OCI-LY7 (cell line): ENCODE measurements at regions not wholly inside any gene's neighbourhood (a gene's known extent, or its start where the extent isn't known, plus 50 kb on each side); places are given as distances from the start of the nearest gene placed in this dataset.

Experiments used
- BruUV-seq: library from RNA; stranded (reverse); fragments of 400-500 nt; replicated peaks from 2 replicates; lab custom pipeline; 2021; lab: Mats Ljungman, UMichigan
- CTCF ChIA-PET: fragments of 300-600 bp; sonication (Branson Sonifier 250); formaldehyde crosslinking; loops from one replicate; lab custom pipeline; 2022; ENCODE audit warnings: antibody characterized with exemption; ENCODE audit not compliant: unreplicated experiment; lab: Charles Lee
- POLR2A ChIA-PET: fragments of 300-600 bp; sonication (Branson Sonifier 250); formaldehyde crosslinking; loops from one replicate; lab custom pipeline; 2022; ENCODE audit warnings: antibody characterized with exemption; lab: Charles Lee
- DNase-seq: peaks from one replicate; pipeline ENCODE4 v3.0.0-alpha.2; 2015; ENCODE audit warnings: low spot score
- H2AFZ ChIP-seq: fragments of 200-600 bp; sonication (generic), shearing (Covaris generic); 2 replicates; pipeline ENCODE4 v1.6.1; 2014; ENCODE audit warnings: mild to moderate bottlenecking, antibody characterized with exemption, low read length, moderate library complexity
- H3K27ac ChIP-seq: fragments of 200-600 bp; sonication (generic); 2 replicates; pipeline ENCODE4 v1.5.1; 2014; ENCODE audit warnings: mixed run types, low read depth, mild to moderate bottlenecking, moderate library complexity, low read length, inconsistent platforms; ENCODE audit not compliant: poor library complexity, severe bottlenecking
- H3K36me3 ChIP-seq: fragments of 200-600 bp; sonication (generic); 2 replicates; pipeline ENCODE4 v1.6.1; 2014; ENCODE audit warnings: mild to moderate bottlenecking, antibody characterized with exemption, low read length, moderate library complexity, mixed read lengths; ENCODE audit not compliant: insufficient read depth
- H3K4me1 ChIP-seq: fragments of 200-600 bp; sonication (generic); 2 replicates; pipeline ENCODE4 v1.5.1; 2014; ENCODE audit warnings: mild to moderate bottlenecking, low read length; ENCODE audit not compliant: insufficient read depth, poor library complexity, severe bottlenecking
- H3K4me2 ChIP-seq: fragments of 200-600 bp; sonication (generic); 2 replicates; pipeline ENCODE4 v1.6.1; 2014; ENCODE audit warnings: mild to moderate bottlenecking, low read length
- H3K4me3 ChIP-seq: fragments of 200-600 bp; sonication (generic); 2 replicates; pipeline ENCODE4 v1.5.1; 2014; ENCODE audit warnings: mild to moderate bottlenecking, low read depth, low read length; ENCODE audit not compliant: poor library complexity, severe bottlenecking
- H3K79me2 ChIP-seq: fragments of 200-600 bp; sonication (generic); 2 replicates; pipeline ENCODE4 v1.6.1; 2016; ENCODE audit warnings: low read depth, mild to moderate bottlenecking, low read length, moderate library complexity, mixed read lengths; ENCODE audit not compliant: insufficient read depth
- H3K9me2 ChIP-seq: fragments of 200-600 bp; sonication (generic); 2 replicates; pipeline ENCODE4 v1.6.1; 2016; ENCODE audit warnings: mild to moderate bottlenecking, low read length, mixed read lengths; ENCODE audit not compliant: insufficient read depth
- H3K9me3 ChIP-seq: fragments of 200-600 bp; sonication (generic); 2 replicates; pipeline ENCODE4 v1.6.1; 2014; ENCODE audit warnings: mild to moderate bottlenecking, mixed run types, low read length, mixed read lengths
- H4K20me1 ChIP-seq: fragments of 200-600 bp; sonication (generic); 2 replicates; pipeline ENCODE4 v1.6.1; 2014; ENCODE audit warnings: mild to moderate bottlenecking, antibody characterized with exemption, low read length, moderate library complexity, mixed read lengths; ENCODE audit not compliant: insufficient read depth
- CTCF ChIP-seq: fragments of 200-600 bp; sonication (generic); conservative IDR thresholded peaks from 2 replicates; pipeline ENCODE4 v1.5.1; 2014; ENCODE audit warnings: mild to moderate bottlenecking, antibody characterized with exemption, low read length, moderate library complexity, mixed read lengths
- EZH2phosphoT487 ChIP-seq: fragments of 200-600 bp; sonication (generic); IDR thresholded peaks from 2 replicates; pipeline ENCODE4 v1.6.1; 2018; ENCODE audit warnings: low read depth, borderline replicate concordance, mild to moderate bottlenecking, mixed run types, antibody characterized with exemption, low read length, moderate library complexity, mixed read lengths
- intact Hi-C: fragments of 100-400 bp; cut with micrococcal nuclease; formaldehyde crosslinking; loops from one replicate; pipeline ENCODE4 v1.10.0; 2022; ENCODE audit not compliant: unreplicated experiment

- CTCF ChIA-PET, result no interaction called here
- no peaks in the 10 kb centered on the region for H3K79me2 ChIP-seq
- TF ChIP-seq CTCF (no peak), EZH2phosphoT487 (no peak)
- POLR2A ChIA-PET, result no interaction called here
- no peak overlapping the region for H3K27ac ChIP-seq
- H3K9me2 ChIP-seq, result no peaks in the 10 kb centered on the region
- no peak overlapping the region for H3K4me2 ChIP-seq
- no peaks in the 10 kb centered on the region for H3K9me3 ChIP-seq
- H4K20me1 ChIP-seq, result no peaks in the 10 kb centered on the region
- intact Hi-C loops, result no loop called here
- DNase-seq, result no peak
- no peaks in the 10 kb centered on the region for H3K4me1 ChIP-seq
- H2AFZ ChIP-seq, result no peak overlapping the region
- no peaks in the 10 kb centered on the region for H3K36me3 ChIP-seq
- no TSS peak for BruUV-seq
- no peak overlapping the region for H3K4me3 ChIP-seq
Observed at GRCh38 chr10:4426866-4427265, 399.1 kb upstream of the AKR1E2 start.

- H3K4me3 ChIP-seq, result no peak overlapping the region
- BruUV-seq, result no TSS peak
- H3K9me2 ChIP-seq, result no peaks in the 10 kb centered on the region
- no peak overlapping the region for H3K4me2 ChIP-seq
- H2AFZ ChIP-seq, result no peak overlapping the region
- H3K79me2 ChIP-seq, result no peaks in the 10 kb centered on the region
- H3K9me3 ChIP-seq, result no peaks in the 10 kb centered on the region
- H3K27ac ChIP-seq, result no peak overlapping the region
- no peak for DNase-seq
- H3K36me3 ChIP-seq, result no peaks in the 10 kb centered on the region
- TF ChIP-seq CTCF, result no peak
- no peak for TF ChIP-seq EZH2phosphoT487
- POLR2A ChIA-PET, result interaction anchor here (0.6 to 0.7 kb wide), 2 partner anchors 12 to 462 kb away, joined by 3 to 5 read pairs; no protein-coding TSS in a partner anchor
- intact Hi-C loops, result no loop called here
- H3K4me1 ChIP-seq, result no peaks in the 10 kb centered on the region
- CTCF ChIA-PET, result no interaction called here
- no peaks in the 10 kb centered on the region for H4K20me1 ChIP-seq
Observed at GRCh38 chr10:4409319-4409718, 416.7 kb upstream of the AKR1E2 start.

- H3K4me2 ChIP-seq, result no peak overlapping the region
- H3K9me2 ChIP-seq, result no peaks in the 10 kb centered on the region
- no peaks in the 10 kb centered on the region for H3K4me1 ChIP-seq
- no peaks in the 10 kb centered on the region for H3K79me2 ChIP-seq
- ChIA-PET POLR2A (interaction anchor here (0.6 kb wide), 1 partner anchor 1844 kb away, joined by 3 read pairs; no protein-coding TSS in a partner anchor), CTCF (no interaction called here)
- H3K9me3 ChIP-seq, result no peaks in the 10 kb centered on the region
- BruUV-seq, result no TSS peak
- H2AFZ ChIP-seq, result no peak overlapping the region
- no peak for TF ChIP-seq CTCF
- no peak for TF ChIP-seq EZH2phosphoT487
- no peaks in the 10 kb centered on the region for H4K20me1 ChIP-seq
- no peak overlapping the region for H3K27ac ChIP-seq
- intact Hi-C loops, result no loop called here
- DNase-seq, result no peak
- H3K36me3 ChIP-seq, result no peaks in the 10 kb centered on the region
- no peak overlapping the region for H3K4me3 ChIP-seq
Observed at GRCh38 chr10:4407783-4408182, 418.2 kb upstream of the AKR1E2 start.
